ENCODE measurements at regions not wholly inside any gene's neighbourhood (a gene's known extent, or its start where the extent isn't known, plus 50 kb on each side); places are given as distances from the start of the nearest gene placed in this dataset.

GRCh38 chr2:150591496-150592285 is 104.2 kb upstream of the RND3 start:
- no peak overlapping the region for H3K9ac ChIP-seq (ENCODE audit: low read depth in 1 of 2, low read length in 2 of 2)
- no peaks in the 10 kb centered on the region for H3K27me3 ChIP-seq (ENCODE audit: control insufficient read depth in 4 of 4, insufficient read depth in 4 of 4, low read length in 3 of 4)
- no peaks in the 10 kb centered on the region for H3K9me3 ChIP-seq (ENCODE audit: control insufficient read depth in 4 of 4, low read length in 3 of 4)
- no peak overlapping the region for H3K4me3 ChIP-seq (ENCODE audit: low read depth in 1 of 3, low read length in 3 of 3)
- WGBS: 91% methylated on average over 6 of the region's 6 CpGs
- DNase-seq (ENCODE audit: low spot score): no peak
- no peaks in the 10 kb centered on the region for H3K36me3 ChIP-seq (ENCODE audit: control insufficient read depth in 4 of 4, insufficient read depth in 3 of 4, low read depth in 1 of 4, low read length in 3 of 4)
- no peak overlapping the region for H3K27ac ChIP-seq (ENCODE audit: low read depth in 1 of 2, low read length in 2 of 2)
- TF ChIP-seq HNF4A (conservative IDR thresholded peaks at IDR 0.05) (no peak), YY1 (IDR thresholded peaks at IDR 0.05) (no peak), ATF3 (IDR thresholded peaks at IDR 0.05) (no peak), ZBTB33 (IDR thresholded peaks at IDR 0.05) (no peak), NR2F2 (IDR thresholded peaks at IDR 0.05) (no peak)
- H3K4me1 ChIP-seq (ENCODE audit: control insufficient read depth in 4 of 4, insufficient read depth in 4 of 4, low read length in 3 of 4): peaks cover 3 to 9% (median 6%) of the 10 kb centered on the region in 4 donors

- WGBS: 82% methylated on average over 2 of the region's 2 CpGs
- no peak for TF ChIP-seq RXRA (IDR thresholded peaks at IDR 0.05)
- no peak for TF ChIP-seq EGR1 (IDR thresholded peaks at IDR 0.05; ENCODE audit: low read depth in 2 of 2)
- no peak for TF ChIP-seq MAX (IDR thresholded peaks at IDR 0.05)
- no peak for TF ChIP-seq REST (IDR thresholded peaks at IDR 0.05)
- TF ChIP-seq HNF4A (conservative IDR thresholded peaks at IDR 0.05): no peak
- no peak for TF ChIP-seq NR2F2 (IDR thresholded peaks at IDR 0.05)
- TF ChIP-seq ZBTB33 (IDR thresholded peaks at IDR 0.05): no peak
- TF ChIP-seq TAF1 (conservative IDR thresholded peaks at IDR 0.05): no peak
- no peak for TF ChIP-seq FOXA1 (IDR thresholded peaks at IDR 0.05)
- TF ChIP-seq FOXA2 (IDR thresholded peaks at IDR 0.05): no peak
- no peak for TF ChIP-seq YY1 (IDR thresholded peaks at IDR 0.05)
- no peak for TF ChIP-seq ATF3 (IDR thresholded peaks at IDR 0.05)
- no peak for TF ChIP-seq HNF4G (IDR thresholded peaks at IDR 0.05)
- no peak for TF ChIP-seq JUND (IDR thresholded peaks at IDR 0.05)
- no peak for TF ChIP-seq GABPA (IDR thresholded peaks at IDR 0.05 in 1 of 2, conservative IDR thresholded peaks at IDR 0.05 in 1 of 2)
- TF ChIP-seq CTCF (IDR thresholded peaks at IDR 0.05; ENCODE audit: low read depth, low read length, missing input control): no peak
- no peak for TF ChIP-seq SP1 (IDR thresholded peaks at IDR 0.05)
- TF ChIP-seq RAD21 (IDR thresholded peaks at IDR 0.05): no peak
- Histone ChIP-seq H3K9me3 (ENCODE audit: control insufficient read depth in 4 of 4, low read length in 3 of 4) (no peaks in the 10 kb centered on the region), H3K36me3 (ENCODE audit: control insufficient read depth in 4 of 4, insufficient read depth in 3 of 4, low read depth in 1 of 4, low read length in 3 of 4) (no peaks in the 10 kb centered on the region), H3K27ac (ENCODE audit: low read depth in 1 of 2, low read length in 2 of 2) (no peak overlapping the region), H3K9ac (ENCODE audit: low read depth in 1 of 2, low read length in 2 of 2) (no peak overlapping the region), H3K4me1 (ENCODE audit: control insufficient read depth in 4 of 4, insufficient read depth in 4 of 4, low read length in 3 of 4) (peaks cover 3 to 9% (median 6%) of the 10 kb centered on the region in 4 donors), H3K27me3 (ENCODE audit: control insufficient read depth in 4 of 4, insufficient read depth in 4 of 4, low read length in 3 of 4) (no peaks in the 10 kb centered on the region), H3K4me3 (ENCODE audit: low read depth in 1 of 3, low read length in 3 of 3) (no peak overlapping the region)
- DNase-seq (ENCODE audit: low spot score): no peak
Measured at GRCh38 chr2:150589681-150590080, 102.2 kb upstream of the RND3 start.

Data from liver (tissue), 8 donors.